NCI-H82 (cell line): ENCODE measurements at regions not wholly inside any gene's neighbourhood (a gene's known extent, or its start where the extent isn't known, plus 50 kb on each side); places are given as distances from the start of the nearest gene placed in this dataset.
"Not testable (repeated sequence)": the region's sequence is repeated elsewhere in the genome, so short reads cannot be mapped to it uniquely, and the experiment has no call there.

ENCODE experiments used
- DNase-seq: peaks from one replicate; lab custom pipeline; 2025; lab: John Stamatoyannopoulos, UW

GRCh38 chr18:78505851-78506461 lies 473.7 kb upstream of the SALL3 start:
- no peak for DNase-seq

- no peak for DNase-seq
Measured at GRCh38 chr18:78507217-78507616, 472.4 kb upstream of the SALL3 start.

GRCh38 chr18:78508228-78508824 lies 471.3 kb upstream of the SALL3 start:
- DNase-seq = not testable (repeated sequence)

GRCh38 chr18:78510091-78510490 lies 469.5 kb upstream of the SALL3 start:
- DNase-seq = no peak

GRCh38 chr18:78510636-78511035 lies 469.0 kb upstream of the SALL3 start:
- DNase-seq = no peak

- no peak for DNase-seq
Measured at GRCh38 chr18:78511666-78512601, 467.7 kb upstream of the SALL3 start.

- no peak for DNase-seq
Measured at GRCh38 chr18:78514910-78515670, 464.5 kb upstream of the SALL3 start.

GRCh38 chr18:78517328-78517727 lies 462.3 kb upstream of the SALL3 start:
- no peak for DNase-seq

- no peak for DNase-seq
Measured at GRCh38 chr18:78517973-78518372, 461.6 kb upstream of the SALL3 start.

- DNase-seq = no peak
Measured at GRCh38 chr18:78518805-78519204, 460.8 kb upstream of the SALL3 start.

- DNase-seq = no peak
Measured at GRCh38 chr18:78519394-78520062, 460.1 kb upstream of the SALL3 start.

- no peak for DNase-seq
Measured at GRCh38 chr18:78521136-78521535, 458.5 kb upstream of the SALL3 start.

- DNase-seq = no peak
Measured at GRCh38 chr18:78521744-78522143, 457.9 kb upstream of the SALL3 start.

GRCh38 chr18:78522507-78522906 lies 457.1 kb upstream of the SALL3 start:
- DNase-seq = no peak

- DNase-seq = no peak
Measured at GRCh38 chr18:78523850-78524249, 455.8 kb upstream of the SALL3 start.

GRCh38 chr18:78525366-78526111 lies 454.1 kb upstream of the SALL3 start:
- no peak for DNase-seq

- DNase-seq = no peak
Measured at GRCh38 chr18:78526275-78526674, 453.3 kb upstream of the SALL3 start.

GRCh38 chr18:78526923-78527711 lies 452.5 kb upstream of the SALL3 start:
- no peak for DNase-seq

- DNase-seq = no peak
Measured at GRCh38 chr18:78527984-78528383, 451.6 kb upstream of the SALL3 start.
